NB4 (cell line): ENCODE measurements at regions not wholly inside any gene's neighbourhood (a gene's known extent, or its start where the extent isn't known, plus 50 kb on each side); places are given as distances from the start of the nearest gene placed in this dataset.

ENCODE experiments used
- MYC ChIP-seq: IDR thresholded peaks from 2 replicates; pipeline ENCODE4 v1.6.1; 2011; ENCODE audit warnings: low read depth, low read length
- POLR2A ChIP-seq: IDR thresholded peaks from 2 replicates; pipeline ENCODE4 v1.6.1; 2011; ENCODE audit warnings: mild to moderate bottlenecking; ENCODE audit not compliant: insufficient read length; ENCODE audit errors: extremely low read depth
- TF ChIP-seq, protein P1 (sequence below): IDR thresholded peaks from one replicate; pipeline ENCODE4 v1.5.1; 2012; ENCODE audit warnings: low read depth, low read length
- TF ChIP-seq, protein P2 (sequence below): IDR thresholded peaks from 2 replicates; pipeline ENCODE4 v1.6.1; 2011; ENCODE audit warnings: low read depth, low read length

DNA sequence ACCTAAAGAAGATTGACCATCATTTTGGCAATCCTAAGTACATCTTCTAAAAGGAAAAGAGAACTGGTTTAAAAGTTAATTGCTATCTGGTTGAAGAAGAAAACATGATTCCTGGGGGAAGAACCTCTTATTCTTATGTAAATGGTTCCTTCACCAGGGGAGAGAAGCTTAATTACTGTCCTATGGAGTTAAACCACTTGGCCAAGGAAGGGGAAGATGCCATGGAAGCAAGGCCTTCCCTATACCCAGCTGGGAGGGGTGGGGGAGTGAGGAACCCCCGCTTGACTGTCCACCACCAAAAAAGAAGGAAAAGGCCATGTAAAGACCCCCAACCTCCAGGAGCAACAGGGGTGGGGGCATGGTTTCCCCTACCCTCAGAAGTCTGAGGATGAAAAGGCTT is 962.1 kb downstream of the GRIK2 start:
- TF ChIP-seq, protein P1, sequence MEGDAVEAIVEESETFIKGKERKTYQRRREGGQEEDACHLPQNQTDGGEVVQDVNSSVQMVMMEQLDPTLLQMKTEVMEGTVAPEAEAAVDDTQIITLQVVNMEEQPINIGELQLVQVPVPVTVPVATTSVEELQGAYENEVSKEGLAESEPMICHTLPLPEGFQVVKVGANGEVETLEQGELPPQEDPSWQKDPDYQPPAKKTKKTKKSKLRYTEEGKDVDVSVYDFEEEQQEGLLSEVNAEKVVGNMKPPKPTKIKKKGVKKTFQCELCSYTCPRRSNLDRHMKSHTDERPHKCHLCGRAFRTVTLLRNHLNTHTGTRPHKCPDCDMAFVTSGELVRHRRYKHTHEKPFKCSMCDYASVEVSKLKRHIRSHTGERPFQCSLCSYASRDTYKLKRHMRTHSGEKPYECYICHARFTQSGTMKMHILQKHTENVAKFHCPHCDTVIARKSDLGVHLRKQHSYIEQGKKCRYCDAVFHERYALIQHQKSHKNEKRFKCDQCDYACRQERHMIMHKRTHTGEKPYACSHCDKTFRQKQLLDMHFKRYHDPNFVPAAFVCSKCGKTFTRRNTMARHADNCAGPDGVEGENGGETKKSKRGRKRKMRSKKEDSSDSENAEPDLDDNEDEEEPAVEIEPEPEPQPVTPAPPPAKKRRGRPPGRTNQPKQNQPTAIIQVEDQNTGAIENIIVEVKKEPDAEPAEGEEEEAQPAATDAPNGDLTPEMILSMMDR = no peak
- no peak for TF ChIP-seq POLR2A
- no peak for TF ChIP-seq MYC
- TF ChIP-seq, protein P2, sequence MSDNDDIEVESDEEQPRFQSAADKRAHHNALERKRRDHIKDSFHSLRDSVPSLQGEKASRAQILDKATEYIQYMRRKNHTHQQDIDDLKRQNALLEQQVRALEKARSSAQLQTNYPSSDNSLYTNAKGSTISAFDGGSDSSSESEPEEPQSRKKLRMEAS = no peak
